Astrocyte of the spinal cord (primary cell): ENCODE measurements at regions not wholly inside any gene's neighbourhood (a gene's known extent, or its start where the extent isn't known, plus 50 kb on each side); places are given as distances from the start of the nearest gene placed in this dataset.
"Not testable (repeated sequence)": the region's sequence is repeated elsewhere in the genome, so short reads cannot be mapped to it uniquely, and the experiment has no call there.

Experiments used
- DNase-seq: peaks from one replicate; pipeline ENCODE4 v3.0.0; 2011; ENCODE audit warnings: low read depth, low spot score
- H3K4me3 ChIP-seq: 2 replicates; pipeline ENCODE4 v1.5.1; 2011; ENCODE audit warnings: low read depth, mild to moderate bottlenecking, low read length, moderate library complexity
- in situ Hi-C: cut with HindIII; loops from 2 replicates; pipeline ENCODE4 v1.10.0; 2017; ENCODE audit warnings: low sequenced_read_pairs
- TF ChIP-seq, protein P1 (sequence below): IDR thresholded peaks from 2 replicates; pipeline ENCODE4 v1.5.1; 2012; ENCODE audit warnings: low read depth, mild to moderate bottlenecking, low read length, inconsistent platforms

DNA sequence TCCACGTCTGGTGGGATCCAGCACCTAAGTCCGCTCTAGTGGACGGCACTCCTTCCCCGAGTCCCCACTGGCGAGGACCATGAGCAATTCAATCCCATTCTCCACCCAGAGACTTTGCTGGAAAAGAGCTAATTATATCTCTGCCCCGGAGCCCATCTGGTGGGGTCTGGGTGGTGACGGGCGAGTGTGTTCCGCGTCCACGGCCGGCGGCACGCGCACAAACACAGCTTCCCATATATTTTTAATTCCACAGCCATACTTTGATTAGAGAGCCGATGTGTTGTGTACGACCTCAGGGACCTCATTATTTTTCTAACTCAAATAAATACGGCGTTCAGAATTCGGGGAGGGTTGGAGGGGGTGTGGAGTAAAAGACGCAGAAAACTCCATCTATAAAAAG, 64.1 kb upstream of the ADGRE5 start:
- in situ Hi-C loops, result no loop called here
- no peak for DNase-seq
- TF ChIP-seq, protein P1, sequence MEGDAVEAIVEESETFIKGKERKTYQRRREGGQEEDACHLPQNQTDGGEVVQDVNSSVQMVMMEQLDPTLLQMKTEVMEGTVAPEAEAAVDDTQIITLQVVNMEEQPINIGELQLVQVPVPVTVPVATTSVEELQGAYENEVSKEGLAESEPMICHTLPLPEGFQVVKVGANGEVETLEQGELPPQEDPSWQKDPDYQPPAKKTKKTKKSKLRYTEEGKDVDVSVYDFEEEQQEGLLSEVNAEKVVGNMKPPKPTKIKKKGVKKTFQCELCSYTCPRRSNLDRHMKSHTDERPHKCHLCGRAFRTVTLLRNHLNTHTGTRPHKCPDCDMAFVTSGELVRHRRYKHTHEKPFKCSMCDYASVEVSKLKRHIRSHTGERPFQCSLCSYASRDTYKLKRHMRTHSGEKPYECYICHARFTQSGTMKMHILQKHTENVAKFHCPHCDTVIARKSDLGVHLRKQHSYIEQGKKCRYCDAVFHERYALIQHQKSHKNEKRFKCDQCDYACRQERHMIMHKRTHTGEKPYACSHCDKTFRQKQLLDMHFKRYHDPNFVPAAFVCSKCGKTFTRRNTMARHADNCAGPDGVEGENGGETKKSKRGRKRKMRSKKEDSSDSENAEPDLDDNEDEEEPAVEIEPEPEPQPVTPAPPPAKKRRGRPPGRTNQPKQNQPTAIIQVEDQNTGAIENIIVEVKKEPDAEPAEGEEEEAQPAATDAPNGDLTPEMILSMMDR, result no peak
- no peak overlapping the region for H3K4me3 ChIP-seq

- in situ Hi-C loops, result no loop called here
- TF ChIP-seq, protein P1, result peak; percentile 20
- DNase-seq, result no peak
- no peak overlapping the region for H3K4me3 ChIP-seq
These were observed 65.8 kb upstream of the ADGRE5 start for GRCh38 chr19:14315433-14315832.

GRCh38 chr19:14310055-14310454, 71.2 kb upstream of the ADGRE5 start:
- no peak overlapping the region for H3K4me3 ChIP-seq
- DNase-seq, result no peak
- in situ Hi-C loops, result no loop called here
- TF ChIP-seq, protein P1, result no peak

- in situ Hi-C loops, result no loop called here
These were observed 75.5 kb upstream of the ADGRE5 start for GRCh38 chr19:14305706-14306105.

GRCh38 chr19:14301150-14301549, 80.1 kb upstream of the ADGRE5 start:
- in situ Hi-C loops, result no loop called here
- no peak for DNase-seq
- TF ChIP-seq, protein P1, result no peak

More at GRCh38 chr19:14305706-14306105, 75.5 kb upstream of the ADGRE5 start:
- no peak for DNase-seq
- no peak overlapping the region for H3K4me3 ChIP-seq
- TF ChIP-seq, protein P1, result no peak

DNA sequence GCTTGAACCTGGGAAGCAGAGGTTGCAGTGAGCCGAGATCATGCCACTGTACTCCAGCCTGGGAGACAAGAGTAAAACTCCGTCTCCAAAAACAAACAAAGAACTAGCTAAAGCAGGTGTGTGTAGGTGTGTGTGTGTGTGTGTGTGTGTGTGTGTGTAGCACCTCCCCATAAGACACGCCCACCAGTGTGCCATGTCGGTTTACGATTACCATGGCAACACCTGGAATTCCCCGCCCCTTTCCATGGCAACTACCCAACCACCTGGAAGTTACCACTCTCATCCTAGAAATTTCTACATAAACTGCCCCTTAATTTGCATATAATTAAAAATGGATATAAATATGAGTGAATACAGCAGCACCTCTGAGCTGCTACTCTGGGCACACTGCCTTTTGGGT, 80.9 kb upstream of the ADGRE5 start:
- TF ChIP-seq, protein P1, result no peak
- no peak for DNase-seq
- in situ Hi-C loops, result no loop called here

More at GRCh38 chr19:14301150-14301549, 80.1 kb upstream of the ADGRE5 start:
- H3K4me3 ChIP-seq, result no peak overlapping the region

GRCh38 chr19:14299224-14299827, 81.9 kb upstream of the ADGRE5 start:
- in situ Hi-C loops, H3K4me3 ChIP-seq, DNase-seq: not testable (repeated sequence)

More for the DNA sequence above, 80.9 kb upstream of the ADGRE5 start:
- H3K4me3 ChIP-seq, result no peak overlapping the region

GRCh38 chr19:14297883-14298576, 83.2 kb upstream of the ADGRE5 start:
- H3K4me3 ChIP-seq, in situ Hi-C loops, DNase-seq: not testable (repeated sequence)

DNA sequence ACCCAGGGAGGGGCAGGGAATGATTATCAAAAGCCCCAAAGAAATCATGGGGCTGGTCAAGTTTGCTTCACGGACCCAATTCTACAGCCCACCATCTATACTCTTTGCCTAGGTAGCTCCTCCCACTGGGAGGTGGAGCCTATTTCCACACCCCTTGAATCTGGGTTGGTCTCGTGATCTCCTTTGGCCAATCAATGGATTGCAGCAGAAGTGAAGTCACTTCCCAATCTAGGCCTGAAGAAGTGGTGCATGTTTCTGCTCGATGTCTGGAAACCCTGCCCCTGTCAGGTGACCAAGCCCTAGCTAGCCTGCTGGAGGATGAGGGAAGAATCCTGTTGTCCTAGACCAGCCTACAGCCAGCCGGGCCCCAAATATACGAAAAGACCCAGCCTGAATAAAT, 86.3 kb upstream of the ADGRE5 start:
- in situ Hi-C loops, result not testable (repeated sequence)

GRCh38 chr19:14293816-14294170, 87.5 kb upstream of the ADGRE5 start:
- DNase-seq, in situ Hi-C loops, H3K4me3 ChIP-seq: not testable (repeated sequence)

More for the DNA sequence above, 86.3 kb upstream of the ADGRE5 start:
- H3K4me3 ChIP-seq, DNase-seq: not testable (repeated sequence)
